ENCODE measurements at regions not wholly inside any gene's neighbourhood (a gene's known extent, or its start where the extent isn't known, plus 50 kb on each side); places are given as distances from the start of the nearest gene placed in this dataset.

- no peaks in the 10 kb centered on the region for H3K79me2 ChIP-seq (ENCODE audit: control insufficient read depth, insufficient read depth, low read length)
- H3K9me3 ChIP-seq (ENCODE audit: control insufficient read depth, low read depth, low read length): no peaks in the 10 kb centered on the region
- H3K9ac ChIP-seq (ENCODE audit: control insufficient read depth, extremely low read depth, insufficient read depth, low read length): no peak overlapping the region
- no peak for DNase-seq (ENCODE audit: low read depth, low spot score)
- TF ChIP-seq EZH2 (IDR thresholded peaks at IDR 0.05; ENCODE audit: low read length) (no peak), CTCF (optimal IDR thresholded peaks at IDR 0.05 in 1 of 3, IDR thresholded peaks at IDR 0.05 in 1 of 3, conservative IDR thresholded peaks at IDR 0.05 in 1 of 3; ENCODE audit: extremely low read depth in 1 of 3, insufficient read depth in 2 of 3, low read length in 3 of 3) (no peak)
- no peak overlapping the region for H3K27ac ChIP-seq (ENCODE audit: control insufficient read depth, insufficient read depth, low read length)
- no peak overlapping the region for H3K4me3 ChIP-seq (ENCODE audit: control insufficient read depth in 2 of 3, extremely low read depth in 1 of 3, insufficient read depth in 2 of 3, low read depth in 1 of 3, low read length in 3 of 3)
- no peaks in the 10 kb centered on the region for H3K9me1 ChIP-seq (ENCODE audit: control insufficient read depth, extremely low read depth, insufficient read depth, low read length)
- peaks cover 18% of the 10 kb centered on the region for H3K4me1 ChIP-seq (ENCODE audit: control insufficient read depth, extremely low read depth, insufficient read depth, low read length)
- H2AFZ ChIP-seq (ENCODE audit: control insufficient read depth, low read length): no peak overlapping the region
- no peaks in the 10 kb centered on the region for H3K27me3 ChIP-seq (ENCODE audit: control insufficient read depth, extremely low read depth, insufficient read depth, low read length)
- H3K4me2 ChIP-seq (ENCODE audit: control insufficient read depth, extremely low read depth, insufficient read depth, low read depth, low read length): no peak overlapping the region
- no peaks in the 10 kb centered on the region for H4K20me1 ChIP-seq (ENCODE audit: control insufficient read depth, extremely low read depth, insufficient read depth, low read length)
- dilution Hi-C loops (cut with MboI; ENCODE audit: extremely low pct_ligation_motif_present, low sequenced_read_pairs): no loop called here
- H3K36me3 ChIP-seq (ENCODE audit: control insufficient read depth in 2 of 2, extremely low read depth in 1 of 2, insufficient read depth in 2 of 2, low read length in 2 of 2): no peaks in the 10 kb centered on the region
- FAIRE-seq: no peak
Measured at GRCh38 chr13:40079721-40080120, 424.3 kb downstream of the COG6 start.

GRCh38 chr13:40080676-40081075 is 425.2 kb downstream of the COG6 start:
- no peak overlapping the region for H3K9ac ChIP-seq (ENCODE audit: control insufficient read depth, extremely low read depth, insufficient read depth, low read length)
- H3K4me3 ChIP-seq (ENCODE audit: control insufficient read depth in 2 of 3, extremely low read depth in 1 of 3, insufficient read depth in 2 of 3, low read depth in 1 of 3, low read length in 3 of 3): no peak overlapping the region
- no peaks in the 10 kb centered on the region for H3K9me3 ChIP-seq (ENCODE audit: control insufficient read depth, low read depth, low read length)
- H3K36me3 ChIP-seq (ENCODE audit: control insufficient read depth in 2 of 2, extremely low read depth in 1 of 2, insufficient read depth in 2 of 2, low read length in 2 of 2): no peaks in the 10 kb centered on the region
- DNase-seq (ENCODE audit: low read depth, low spot score) (no peak), FAIRE-seq (no peak)
- no peak overlapping the region for H3K27ac ChIP-seq (ENCODE audit: control insufficient read depth, insufficient read depth, low read length)
- H3K9me1 ChIP-seq (ENCODE audit: control insufficient read depth, extremely low read depth, insufficient read depth, low read length): no peaks in the 10 kb centered on the region
- no peak overlapping the region for H3K4me2 ChIP-seq (ENCODE audit: control insufficient read depth, extremely low read depth, insufficient read depth, low read depth, low read length)
- H2AFZ ChIP-seq (ENCODE audit: control insufficient read depth, low read length): no peak overlapping the region
- no peaks in the 10 kb centered on the region for H4K20me1 ChIP-seq (ENCODE audit: control insufficient read depth, extremely low read depth, insufficient read depth, low read length)
- dilution Hi-C loops (cut with MboI; ENCODE audit: extremely low pct_ligation_motif_present, low sequenced_read_pairs): no loop called here
- H3K4me1 ChIP-seq (ENCODE audit: control insufficient read depth, extremely low read depth, insufficient read depth, low read length): peaks cover 20% of the 10 kb centered on the region
- H3K27me3 ChIP-seq (ENCODE audit: control insufficient read depth, extremely low read depth, insufficient read depth, low read length): no peaks in the 10 kb centered on the region
- H3K79me2 ChIP-seq (ENCODE audit: control insufficient read depth, insufficient read depth, low read length): no peaks in the 10 kb centered on the region
- no peak for TF ChIP-seq CTCF (optimal IDR thresholded peaks at IDR 0.05 in 1 of 3, IDR thresholded peaks at IDR 0.05 in 1 of 3, conservative IDR thresholded peaks at IDR 0.05 in 1 of 3; ENCODE audit: extremely low read depth in 1 of 3, insufficient read depth in 2 of 3, low read length in 3 of 3)
- TF ChIP-seq EZH2 (IDR thresholded peaks at IDR 0.05; ENCODE audit: low read length): no peak

All from keratinocyte (primary cell).